Endothelial cell of umbilical vein (primary cell): ENCODE measurements at regions not wholly inside any gene's neighbourhood (a gene's known extent, or its start where the extent isn't known, plus 50 kb on each side); places are given as distances from the start of the nearest gene placed in this dataset.

Source experiments
- BruUV-seq: library from RNA; stranded (reverse); fragments of 400-500 nt; replicated peaks from 2 replicates; lab custom pipeline; 2021; lab: Mats Ljungman, UMichigan
- CTCF ChIA-PET: fragments of 300-600, 350-600 bp; sonication (Branson Sonifier 250); formaldehyde crosslinking; loops from one replicate; lab custom pipeline; 2021; ENCODE audit warnings: antibody characterized with exemption, inconsistent platforms; lab: Charles Lee
- POLR2A ChIA-PET: fragments of 300-600, 350-600 bp; sonication (Branson Sonifier 250); formaldehyde crosslinking; loops from one replicate; lab custom pipeline; 2021; ENCODE audit warnings: antibody characterized with exemption, inconsistent platforms; lab: Charles Lee
- DNase-seq: peaks from one replicate; pipeline ENCODE4 v3.0.0-alpha.2; 2011; ENCODE audit warnings: low read depth, low spot score
- FAIRE-seq: peaks from 2 replicates; lab custom pipeline; 2011; peaks lifted over from hg19 to GRCh38; lab: Jason Lieb, UNC
- H2AFZ ChIP-seq: 2 replicates; pipeline ENCODE4 v1.6.0; 2012; ENCODE audit warnings: low read depth, low read length, control low read depth, inconsistent platforms
- H3K27ac ChIP-seq: 2 replicates; pipeline ENCODE4 v1.5.1; 2011; ENCODE audit warnings: low read depth, mild to moderate bottlenecking, control low read depth, low read length, moderate library complexity; ENCODE audit not compliant: insufficient read depth
- H3K27me3 ChIP-seq, 2 experiments: 2 replicates each; pipeline versions ENCODE4 v1.6.0 to v1.6.1; 2011; ENCODE audit warnings: low read length in 2 of 2, mixed read lengths in 1 of 2; ENCODE audit not compliant: control insufficient read depth in 2 of 2, insufficient read depth in 2 of 2
- H3K36me3 ChIP-seq, 2 experiments: 2 replicates in 1 of 2; 3 replicates in 1 of 2; pipeline ENCODE4 v1.5.1; 2011; ENCODE audit warnings: low read length in 2 of 2, mild to moderate bottlenecking in 1 of 2, moderate library complexity in 1 of 2; ENCODE audit not compliant: control insufficient read depth in 2 of 2, insufficient read depth in 2 of 2; ENCODE audit errors: extremely low read depth in 1 of 2
- H3K4me1 ChIP-seq: 3 replicates; pipeline ENCODE4 v1.5.1; 2011; ENCODE audit warnings: mild to moderate bottlenecking, low read length; ENCODE audit not compliant: control insufficient read depth, insufficient read depth; ENCODE audit errors: extremely low read depth
- H3K4me2 ChIP-seq: 2 replicates; pipeline ENCODE4 v1.6.1; 2011; ENCODE audit warnings: low read length, control low read depth, mixed read lengths; ENCODE audit not compliant: insufficient read depth
- H3K4me3 ChIP-seq, 3 experiments: fragments of 200-600 bp in 1 of 3; sonication (generic), shearing (Covaris generic) in 1 of 3; replicated peaks in 1 of 3; 2 replicates each; pipeline ENCODE4 v1.5.1; 2011 to 2016; ENCODE audit warnings: control low read depth in 3 of 3, low read length in 3 of 3, mild to moderate bottlenecking in 2 of 3, inconsistent platforms in 1 of 3, low read depth in 1 of 3, moderate library complexity in 1 of 3; ENCODE audit not compliant: insufficient read depth in 1 of 3
- H3K79me2 ChIP-seq: 2 replicates; pipeline ENCODE4 v1.6.0; 2012; ENCODE audit warnings: low read length, inconsistent platforms; ENCODE audit not compliant: control insufficient read depth, insufficient read depth
- H3K9ac ChIP-seq: replicated peaks from 2 replicates; pipeline ENCODE3; 2011; ENCODE audit warnings: low read length, control low read depth; ENCODE audit not compliant: insufficient read depth; ENCODE audit errors: extremely low read depth
- H3K9me1 ChIP-seq: replicated peaks from 3 replicates; pipeline ENCODE4 v1.6.0; 2011; ENCODE audit warnings: mild to moderate bottlenecking, low read length; ENCODE audit not compliant: control insufficient read depth, insufficient read depth; ENCODE audit errors: extremely low read depth
- H3K9me3 ChIP-seq: replicated peaks from 2 replicates; pipeline ENCODE4 v1.5.1; 2012; ENCODE audit warnings: low read length, inconsistent platforms; ENCODE audit not compliant: control insufficient read depth, insufficient read depth
- H4K20me1 ChIP-seq: replicated peaks from 2 replicates; pipeline ENCODE3; 2011; ENCODE audit warnings: mild to moderate bottlenecking, low read length; ENCODE audit not compliant: control insufficient read depth, insufficient read depth; ENCODE audit errors: extremely low read depth
- EZH2 ChIP-seq: IDR thresholded peaks from 2 replicates; pipeline ENCODE4 v1.6.1; 2012; ENCODE audit warnings: borderline replicate concordance, low read depth, mild to moderate bottlenecking, moderate library complexity, low read length, inconsistent platforms; ENCODE audit not compliant: severe bottlenecking
- FOS ChIP-seq: IDR thresholded peaks from 2 replicates; pipeline ENCODE4 v1.6.1; 2011; ENCODE audit warnings: mild to moderate bottlenecking, low read length, moderate library complexity, borderline replicate concordance; ENCODE audit not compliant: insufficient read depth
- GATA2 ChIP-seq: IDR thresholded peaks from 2 replicates; pipeline ENCODE4 v1.7.0; 2011; ENCODE audit warnings: low read depth, mild to moderate bottlenecking, moderate library complexity, mixed read lengths, low read length; ENCODE audit not compliant: insufficient read length, insufficient read depth
- JUN ChIP-seq: IDR thresholded peaks from 2 replicates; pipeline ENCODE4 v1.6.1; 2011; ENCODE audit warnings: borderline replicate concordance, low read depth; ENCODE audit not compliant: insufficient read length, insufficient read depth
- MYC ChIP-seq: IDR thresholded peaks from one replicate; pipeline ENCODE4 v1.6.1; 2011; ENCODE audit warnings: mild to moderate bottlenecking, low read depth, low read length
- POLR2A ChIP-seq: IDR thresholded peaks from 2 replicates; pipeline ENCODE4 v1.6.1; 2012; ENCODE audit warnings: low read depth, mild to moderate bottlenecking, control low read depth, low read length
- POLR2AphosphoS5 ChIP-seq: IDR thresholded peaks from 2 replicates; pipeline ENCODE4 v1.6.1; 2012; ENCODE audit warnings: low read depth, mild to moderate bottlenecking, control low read depth, low read length, moderate library complexity; ENCODE audit not compliant: insufficient read depth
- dilution Hi-C: fragments of 300-500 bp; cut with MboI; formaldehyde crosslinking; loops from one replicate; pipeline ENCODE4 v1.15.0; 2019; ENCODE audit warnings: low sequenced_read_pairs; ENCODE audit not compliant: extremely low pct_ligation_motif_present
- intact Hi-C: fragments of 100-400 bp; cut with micrococcal nuclease; formaldehyde crosslinking; loops from one replicate; pipeline ENCODE4 v1.10.0; 2022
- TF ChIP-seq, protein P1 (sequence below), 2 donors: IDR thresholded peaks; 1 replicate in 1 of 2; 2 replicates in 1 of 2; pipeline ENCODE4 v1.5.1; 2011; ENCODE audit warnings: low read length in 2 of 2, mild to moderate bottlenecking in 2 of 2, moderate library complexity in 2 of 2, control low read depth in 1 of 2, inconsistent platforms in 1 of 2, low read depth in 1 of 2; ENCODE audit not compliant: insufficient read depth in 1 of 2; ENCODE audit errors: extremely low read depth in 1 of 2
- TF ChIP-seq, protein P2 (sequence below): IDR thresholded peaks from 2 replicates; pipeline ENCODE4 v1.6.1; 2011; ENCODE audit not compliant: insufficient read depth, insufficient read length

DNA sequence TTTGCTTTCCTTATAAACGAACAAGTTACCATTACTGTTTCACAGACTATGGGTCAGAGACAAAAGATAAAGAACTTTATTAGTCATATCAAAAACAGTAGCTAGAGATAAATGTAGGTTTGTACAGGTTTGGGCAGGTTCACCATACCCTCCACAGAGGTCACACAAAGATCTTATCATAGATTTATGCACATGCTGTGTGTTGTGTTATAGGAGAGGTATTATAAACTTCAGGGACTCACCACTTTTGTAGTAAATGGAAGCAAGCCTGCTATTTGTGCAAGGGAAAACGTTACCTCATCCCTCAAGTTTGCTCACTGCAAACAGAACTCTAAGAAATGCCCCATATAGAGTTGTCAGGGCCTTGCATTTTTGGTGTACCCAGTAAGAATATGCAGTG, 584.5 kb upstream of the LRRTM1 start:
- Histone ChIP-seq H3K36me3 (no peaks in the 10 kb centered on the region), H3K4me3 (no peak overlapping the region), H3K9me1 (no peaks in the 10 kb centered on the region), H3K4me1 (no peaks in the 10 kb centered on the region), H3K27me3 (no peaks in the 10 kb centered on the region), H3K27ac (no peak overlapping the region), H3K9ac (no peak overlapping the region), H3K9me3 (peaks cover 6% of the 10 kb centered on the region), H4K20me1 (no peaks in the 10 kb centered on the region), H3K79me2 (no peaks in the 10 kb centered on the region), H3K4me2 (no peak overlapping the region), H2AFZ (no peak overlapping the region)
- dilution Hi-C loops (no loop called here), intact Hi-C loops (no loop called here)
- BruUV-seq, result no TSS peak
- POLR2A ChIA-PET, result no interaction called here
- TF ChIP-seq, protein P1, sequence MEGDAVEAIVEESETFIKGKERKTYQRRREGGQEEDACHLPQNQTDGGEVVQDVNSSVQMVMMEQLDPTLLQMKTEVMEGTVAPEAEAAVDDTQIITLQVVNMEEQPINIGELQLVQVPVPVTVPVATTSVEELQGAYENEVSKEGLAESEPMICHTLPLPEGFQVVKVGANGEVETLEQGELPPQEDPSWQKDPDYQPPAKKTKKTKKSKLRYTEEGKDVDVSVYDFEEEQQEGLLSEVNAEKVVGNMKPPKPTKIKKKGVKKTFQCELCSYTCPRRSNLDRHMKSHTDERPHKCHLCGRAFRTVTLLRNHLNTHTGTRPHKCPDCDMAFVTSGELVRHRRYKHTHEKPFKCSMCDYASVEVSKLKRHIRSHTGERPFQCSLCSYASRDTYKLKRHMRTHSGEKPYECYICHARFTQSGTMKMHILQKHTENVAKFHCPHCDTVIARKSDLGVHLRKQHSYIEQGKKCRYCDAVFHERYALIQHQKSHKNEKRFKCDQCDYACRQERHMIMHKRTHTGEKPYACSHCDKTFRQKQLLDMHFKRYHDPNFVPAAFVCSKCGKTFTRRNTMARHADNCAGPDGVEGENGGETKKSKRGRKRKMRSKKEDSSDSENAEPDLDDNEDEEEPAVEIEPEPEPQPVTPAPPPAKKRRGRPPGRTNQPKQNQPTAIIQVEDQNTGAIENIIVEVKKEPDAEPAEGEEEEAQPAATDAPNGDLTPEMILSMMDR (IDR thresholded peaks at IDR 0.05; ENCODE audit: extremely low read depth in 1 of 2, insufficient read depth in 1 of 2, low read depth in 1 of 2, low read length in 2 of 2), result no peak
- no peak for TF ChIP-seq MYC
- no peak for TF ChIP-seq EZH2
- TF ChIP-seq GATA2, result no peak
- no peak for TF ChIP-seq POLR2A
- TF ChIP-seq POLR2AphosphoS5, result no peak
- no peak for TF ChIP-seq JUN
- TF ChIP-seq FOS, result no peak
- TF ChIP-seq, protein P2, sequence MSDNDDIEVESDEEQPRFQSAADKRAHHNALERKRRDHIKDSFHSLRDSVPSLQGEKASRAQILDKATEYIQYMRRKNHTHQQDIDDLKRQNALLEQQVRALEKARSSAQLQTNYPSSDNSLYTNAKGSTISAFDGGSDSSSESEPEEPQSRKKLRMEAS, result no peak
- no peak for DNase-seq
- CTCF ChIA-PET, result no interaction called here
- FAIRE-seq, result no peak
